OCI-LY1 (cell line): ENCODE measurements at regions not wholly inside any gene's neighbourhood (a gene's known extent, or its start where the extent isn't known, plus 50 kb on each side); places are given as distances from the start of the nearest gene placed in this dataset.

Experiments used
- H2AFZ ChIP-seq: fragments of 200-600 bp; sonication (generic), shearing (Covaris generic); 2 replicates; pipeline ENCODE4 v1.6.0; 2014; ENCODE audit warnings: antibody characterized with exemption, mild to moderate bottlenecking, low read length
- H3F3A ChIP-seq: fragments of 200-600 bp; sonication (generic), shearing (Covaris generic); 2 replicates; pipeline ENCODE4 v1.6.0; 2014; ENCODE audit warnings: mild to moderate bottlenecking, antibody characterized with exemption, low read length, moderate library complexity; ENCODE audit not compliant: insufficient read depth
- H3K27ac ChIP-seq: fragments of 200-600 bp; sonication (generic); 2 replicates; pipeline ENCODE4 v1.5.1; 2014; ENCODE audit warnings: low read length, mixed run types, mild to moderate bottlenecking, low read depth; ENCODE audit not compliant: poor library complexity, severe bottlenecking
- H3K27me3 ChIP-seq: fragments of 200-600 bp; sonication (generic); 2 replicates; pipeline ENCODE4 v1.6.0; 2014; ENCODE audit warnings: antibody characterized with exemption, mild to moderate bottlenecking, low read length, moderate library complexity; ENCODE audit not compliant: insufficient read depth
- H3K36me3 ChIP-seq: fragments of 200-600 bp; sonication (generic); 2 replicates; pipeline ENCODE4 v1.6.1; 2014; ENCODE audit warnings: mild to moderate bottlenecking, antibody characterized with exemption, low read length, moderate library complexity, mixed read lengths; ENCODE audit not compliant: insufficient read depth
- H3K4me1 ChIP-seq: fragments of 200-600 bp; sonication (generic); 2 replicates; pipeline ENCODE4 v1.5.1; 2014; ENCODE audit warnings: mild to moderate bottlenecking, low read length, moderate library complexity; ENCODE audit not compliant: insufficient read depth, severe bottlenecking
- H3K4me2 ChIP-seq: fragments of 200-600 bp; sonication (generic), shearing (Covaris generic); 2 replicates; pipeline ENCODE4 v1.6.1; 2014; ENCODE audit warnings: low read length
- H3K4me3 ChIP-seq: fragments of 200-600 bp; sonication (generic); 2 replicates; pipeline ENCODE4 v1.5.1; 2014; ENCODE audit warnings: low read length, low read depth, mild to moderate bottlenecking, mixed read lengths; ENCODE audit not compliant: poor library complexity, severe bottlenecking
- H3K79me2 ChIP-seq: fragments of 200-600 bp; shearing (Covaris generic); 2 replicates; pipeline ENCODE4 v1.6.1; 2016; ENCODE audit warnings: mixed run types, low read length, mixed read lengths; ENCODE audit not compliant: insufficient read depth
- H3K9ac ChIP-seq: fragments of 200-600 bp; sonication (generic), shearing (Covaris generic); 2 replicates; pipeline ENCODE4 v1.6.1; 2014; ENCODE audit warnings: mild to moderate bottlenecking, low read length, mixed read lengths
- H3K9me2 ChIP-seq: fragments of 200-600 bp; sonication (generic), shearing (Covaris generic); 2 replicates; pipeline ENCODE4 v1.6.1; 2014; ENCODE audit warnings: low read depth, mild to moderate bottlenecking, low read length, mixed read lengths
- H3K9me3 ChIP-seq: fragments of 200-600 bp; shearing (Covaris generic); 2 replicates; pipeline ENCODE4 v1.6.1; 2014; ENCODE audit warnings: low read length, mixed read lengths
- H4K20me1 ChIP-seq: fragments of 200-600 bp; sonication (generic), shearing (Covaris generic); 2 replicates; pipeline ENCODE4 v1.6.0; 2016; ENCODE audit warnings: mild to moderate bottlenecking, low read length; ENCODE audit not compliant: insufficient read depth
- CTCF ChIP-seq: fragments of 200-600 bp; sonication (generic), shearing (Covaris generic); IDR thresholded peaks from 2 replicates; pipeline ENCODE4 v1.5.1; 2017; ENCODE audit warnings: mild to moderate bottlenecking, antibody characterized with exemption, low read length, moderate library complexity, mixed read lengths
- EZH2 ChIP-seq: fragments of 200-600 bp; sonication (generic), shearing (Covaris generic); IDR thresholded peaks from 2 replicates; pipeline ENCODE4 v1.8.0; 2017; ENCODE audit warnings: borderline replicate concordance, mixed run types, mild to moderate bottlenecking, antibody characterized with exemption, low read length, moderate library complexity, mixed read lengths

DNA sequence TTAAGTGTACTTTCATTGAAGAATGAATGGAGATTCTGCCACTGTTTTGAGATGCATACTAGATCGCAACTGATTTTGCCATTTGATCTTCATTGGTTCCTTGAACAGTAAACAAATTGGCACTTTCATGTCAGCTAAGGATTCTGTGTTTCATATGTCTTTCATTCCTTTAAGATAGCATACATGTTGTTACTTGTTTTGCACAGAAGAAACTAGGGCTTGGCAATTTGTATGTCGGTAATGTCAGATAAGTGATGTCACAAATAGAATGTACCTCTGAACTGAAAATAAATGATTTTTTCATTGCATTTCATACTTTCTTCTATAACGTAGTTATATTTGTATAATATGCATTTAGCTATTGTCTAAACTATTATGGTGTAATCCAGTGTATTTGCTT lies 73.2 kb upstream of the TENM3 start:
- H3F3A ChIP-seq = no peaks in the 10 kb centered on the region
- no peak overlapping the region for H3K27ac ChIP-seq
- H3K4me2 ChIP-seq = no peak overlapping the region
- H3K4me3 ChIP-seq = no peak overlapping the region
- H4K20me1 ChIP-seq = no peaks in the 10 kb centered on the region
- no peaks in the 10 kb centered on the region for H3K9me2 ChIP-seq
- H3K36me3 ChIP-seq = no peaks in the 10 kb centered on the region
- TF ChIP-seq CTCF (no peak), EZH2 (no peak)
- no peaks in the 10 kb centered on the region for H3K79me2 ChIP-seq
- no peaks in the 10 kb centered on the region for H3K9me3 ChIP-seq
- no peaks in the 10 kb centered on the region for H3K27me3 ChIP-seq
- H3K4me1 ChIP-seq = no peaks in the 10 kb centered on the region
- no peak overlapping the region for H2AFZ ChIP-seq
- H3K9ac ChIP-seq = no peak overlapping the region

GRCh38 chr4:182170417-182170935 lies 72.7 kb upstream of the TENM3 start:
- H3K9ac ChIP-seq = no peak overlapping the region
- H3K4me2 ChIP-seq = no peak overlapping the region
- TF ChIP-seq CTCF = no peak
- TF ChIP-seq EZH2 = no peak
- H2AFZ ChIP-seq = no peak overlapping the region
- H3K79me2 ChIP-seq = no peaks in the 10 kb centered on the region
- no peaks in the 10 kb centered on the region for H3K4me1 ChIP-seq
- no peak overlapping the region for H3K27ac ChIP-seq
- no peaks in the 10 kb centered on the region for H3K9me2 ChIP-seq
- H3K36me3 ChIP-seq = no peaks in the 10 kb centered on the region
- H4K20me1 ChIP-seq = no peaks in the 10 kb centered on the region
- H3K9me3 ChIP-seq = no peaks in the 10 kb centered on the region
- no peaks in the 10 kb centered on the region for H3F3A ChIP-seq
- H3K4me3 ChIP-seq = no peak overlapping the region
- no peaks in the 10 kb centered on the region for H3K27me3 ChIP-seq

DNA sequence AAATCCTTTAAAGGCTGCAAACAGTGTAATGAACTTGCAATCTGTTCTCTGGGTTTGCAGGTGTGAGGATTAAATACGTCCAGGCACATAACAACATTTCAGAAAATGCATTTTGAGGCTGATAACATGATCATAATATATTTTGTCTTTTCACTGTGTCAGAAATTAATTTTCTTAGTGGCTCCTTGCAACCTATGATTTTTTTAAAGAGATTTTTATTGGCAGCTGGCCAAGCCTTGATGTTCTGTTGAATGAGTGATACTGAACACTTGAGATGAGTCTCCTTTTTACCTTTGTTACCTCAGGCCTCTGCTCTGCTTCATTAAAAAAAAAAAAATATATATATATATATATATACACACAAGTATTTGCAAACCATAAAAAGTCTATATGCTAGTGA lies 68.2 kb upstream of the TENM3 start:
- H3K9me3 ChIP-seq = no peaks in the 10 kb centered on the region
- H3K79me2 ChIP-seq = no peaks in the 10 kb centered on the region
- H3F3A ChIP-seq = no peaks in the 10 kb centered on the region
- H3K9ac ChIP-seq = no peak overlapping the region
- no peak overlapping the region for H3K27ac ChIP-seq
- no peak overlapping the region for H3K4me3 ChIP-seq
- no peaks in the 10 kb centered on the region for H3K4me1 ChIP-seq
- TF ChIP-seq CTCF (no peak), EZH2 (no peak)
- no peak overlapping the region for H2AFZ ChIP-seq
- H4K20me1 ChIP-seq = no peaks in the 10 kb centered on the region
- H3K4me2 ChIP-seq = no peak overlapping the region
- no peaks in the 10 kb centered on the region for H3K9me2 ChIP-seq
- H3K36me3 ChIP-seq = no peaks in the 10 kb centered on the region
- H3K27me3 ChIP-seq = no peaks in the 10 kb centered on the region
